Esophagus squamous epithelium (tissue), 4 donors: ENCODE measurements at regions not wholly inside any gene's neighbourhood (a gene's known extent, or its start where the extent isn't known, plus 50 kb on each side); places are given as distances from the start of the nearest gene placed in this dataset.

Source experiments
- POLR2A ChIP-seq, 4 donors: fragments of 450-650 bp; IDR thresholded peaks; one replicate each; pipeline ENCODE4 v1.6.1; 2017; ENCODE audit warnings: antibody characterized with exemption in 4 of 4, mild to moderate bottlenecking in 4 of 4, moderate library complexity in 3 of 4
- TF ChIP-seq, protein P1 (sequence below), 6 experiments: fragments of 450-650 bp in 4 of 6; fragments of 200-600 bp in 2 of 6; sonication (generic) in 2 of 6; IDR thresholded peaks; one replicate each; pipeline ENCODE4 v1.5.1; 2016 to 2019; ENCODE audit warnings: antibody characterized with exemption in 6 of 6, mild to moderate bottlenecking in 4 of 6, moderate library complexity in 4 of 6

DNA sequence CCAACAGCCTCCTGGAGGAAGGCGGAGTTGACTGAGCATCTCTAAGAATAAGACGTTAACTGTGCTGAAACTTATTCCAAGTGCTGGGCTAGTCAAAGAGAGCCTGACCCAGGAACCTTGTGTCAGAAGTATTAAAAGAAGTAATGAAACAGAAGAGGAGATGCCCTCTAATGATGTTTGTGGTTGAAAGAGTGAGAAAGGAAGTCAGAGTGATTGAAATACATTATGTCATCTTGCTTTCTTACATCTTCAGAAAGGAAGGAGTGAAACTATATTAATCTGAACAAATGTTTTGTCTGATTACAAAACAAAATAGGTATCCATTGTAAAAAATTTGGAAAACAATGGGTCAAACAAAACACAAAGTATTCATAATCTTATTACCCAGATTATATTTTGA, 460.7 kb downstream of the NTRK2 start:
- TF ChIP-seq, protein P1, sequence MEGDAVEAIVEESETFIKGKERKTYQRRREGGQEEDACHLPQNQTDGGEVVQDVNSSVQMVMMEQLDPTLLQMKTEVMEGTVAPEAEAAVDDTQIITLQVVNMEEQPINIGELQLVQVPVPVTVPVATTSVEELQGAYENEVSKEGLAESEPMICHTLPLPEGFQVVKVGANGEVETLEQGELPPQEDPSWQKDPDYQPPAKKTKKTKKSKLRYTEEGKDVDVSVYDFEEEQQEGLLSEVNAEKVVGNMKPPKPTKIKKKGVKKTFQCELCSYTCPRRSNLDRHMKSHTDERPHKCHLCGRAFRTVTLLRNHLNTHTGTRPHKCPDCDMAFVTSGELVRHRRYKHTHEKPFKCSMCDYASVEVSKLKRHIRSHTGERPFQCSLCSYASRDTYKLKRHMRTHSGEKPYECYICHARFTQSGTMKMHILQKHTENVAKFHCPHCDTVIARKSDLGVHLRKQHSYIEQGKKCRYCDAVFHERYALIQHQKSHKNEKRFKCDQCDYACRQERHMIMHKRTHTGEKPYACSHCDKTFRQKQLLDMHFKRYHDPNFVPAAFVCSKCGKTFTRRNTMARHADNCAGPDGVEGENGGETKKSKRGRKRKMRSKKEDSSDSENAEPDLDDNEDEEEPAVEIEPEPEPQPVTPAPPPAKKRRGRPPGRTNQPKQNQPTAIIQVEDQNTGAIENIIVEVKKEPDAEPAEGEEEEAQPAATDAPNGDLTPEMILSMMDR (IDR thresholded peaks at IDR 0.05) = no peak
- no peak for TF ChIP-seq POLR2A (IDR thresholded peaks at IDR 0.05)
